LNCaP clone FGC (cell line): ENCODE measurements at regions not wholly inside any gene's neighbourhood (a gene's known extent, or its start where the extent isn't known, plus 50 kb on each side); places are given as distances from the start of the nearest gene placed in this dataset.
"Not testable (repeated sequence)": the region's sequence is repeated elsewhere in the genome, so short reads cannot be mapped to it uniquely, and the experiment has no call there.

ENCODE experiments used
- DNase-seq: peaks from one replicate; pipeline ENCODE4 v3.0.0-alpha.2; 2011; ENCODE audit warnings: low read depth
- H3K4me3 ChIP-seq: 2 replicates; pipeline ENCODE4 v1.5.1; 2011; ENCODE audit warnings: mild to moderate bottlenecking, low read depth, low read length, control low read depth
- TF ChIP-seq, protein P1 (sequence below): IDR thresholded peaks from 2 replicates; pipeline ENCODE4 v1.5.1; 2012; ENCODE audit warnings: mild to moderate bottlenecking; ENCODE audit not compliant: control insufficient read depth, insufficient read depth; ENCODE audit errors: extremely low read depth

DNA sequence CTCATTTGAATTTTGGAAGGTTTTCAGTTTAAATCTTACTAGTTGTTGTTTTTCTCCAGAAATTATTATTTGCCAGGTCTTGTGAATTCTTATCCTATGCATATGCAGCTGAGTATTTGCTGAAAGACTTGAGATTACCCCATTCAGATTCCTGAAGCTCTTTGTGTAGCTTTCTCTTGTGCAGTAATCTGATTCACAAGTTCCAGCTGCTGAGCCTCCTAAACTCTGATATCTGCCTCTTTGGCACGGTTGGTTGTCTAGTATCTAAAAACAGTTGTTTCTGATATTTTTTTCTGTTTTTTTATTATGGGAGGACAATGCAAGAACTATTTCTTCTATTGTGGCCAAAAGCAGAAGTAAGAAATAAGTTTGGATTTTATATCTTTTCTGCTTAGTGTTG is 863.9 kb upstream of the MANEA start:
- TF ChIP-seq, protein P1, sequence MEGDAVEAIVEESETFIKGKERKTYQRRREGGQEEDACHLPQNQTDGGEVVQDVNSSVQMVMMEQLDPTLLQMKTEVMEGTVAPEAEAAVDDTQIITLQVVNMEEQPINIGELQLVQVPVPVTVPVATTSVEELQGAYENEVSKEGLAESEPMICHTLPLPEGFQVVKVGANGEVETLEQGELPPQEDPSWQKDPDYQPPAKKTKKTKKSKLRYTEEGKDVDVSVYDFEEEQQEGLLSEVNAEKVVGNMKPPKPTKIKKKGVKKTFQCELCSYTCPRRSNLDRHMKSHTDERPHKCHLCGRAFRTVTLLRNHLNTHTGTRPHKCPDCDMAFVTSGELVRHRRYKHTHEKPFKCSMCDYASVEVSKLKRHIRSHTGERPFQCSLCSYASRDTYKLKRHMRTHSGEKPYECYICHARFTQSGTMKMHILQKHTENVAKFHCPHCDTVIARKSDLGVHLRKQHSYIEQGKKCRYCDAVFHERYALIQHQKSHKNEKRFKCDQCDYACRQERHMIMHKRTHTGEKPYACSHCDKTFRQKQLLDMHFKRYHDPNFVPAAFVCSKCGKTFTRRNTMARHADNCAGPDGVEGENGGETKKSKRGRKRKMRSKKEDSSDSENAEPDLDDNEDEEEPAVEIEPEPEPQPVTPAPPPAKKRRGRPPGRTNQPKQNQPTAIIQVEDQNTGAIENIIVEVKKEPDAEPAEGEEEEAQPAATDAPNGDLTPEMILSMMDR = no peak
- H3K4me3 ChIP-seq = no peak overlapping the region
- no peak for DNase-seq

DNA sequence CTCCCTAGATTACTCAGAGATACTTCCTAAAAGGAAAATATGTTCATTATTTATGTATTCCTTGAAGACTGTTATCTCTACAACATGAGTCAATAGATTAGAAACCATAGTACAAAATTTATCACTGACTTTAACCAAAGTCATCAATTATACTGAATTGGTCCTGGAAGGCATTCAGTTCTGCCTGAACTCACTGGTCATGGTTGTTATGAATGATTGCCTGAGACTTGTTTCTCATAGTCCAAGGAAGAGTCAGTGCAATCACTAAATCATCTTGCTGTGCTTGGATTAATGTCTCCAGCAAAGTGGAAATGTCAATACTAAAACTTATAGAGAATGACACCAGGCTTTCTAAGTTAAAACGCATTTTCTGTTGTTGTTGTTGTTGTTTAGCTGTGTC is 878.6 kb upstream of the MANEA start:
- no peak for DNase-seq
- TF ChIP-seq, protein P1 = no peak
- H3K4me3 ChIP-seq = no peak overlapping the region

DNA sequence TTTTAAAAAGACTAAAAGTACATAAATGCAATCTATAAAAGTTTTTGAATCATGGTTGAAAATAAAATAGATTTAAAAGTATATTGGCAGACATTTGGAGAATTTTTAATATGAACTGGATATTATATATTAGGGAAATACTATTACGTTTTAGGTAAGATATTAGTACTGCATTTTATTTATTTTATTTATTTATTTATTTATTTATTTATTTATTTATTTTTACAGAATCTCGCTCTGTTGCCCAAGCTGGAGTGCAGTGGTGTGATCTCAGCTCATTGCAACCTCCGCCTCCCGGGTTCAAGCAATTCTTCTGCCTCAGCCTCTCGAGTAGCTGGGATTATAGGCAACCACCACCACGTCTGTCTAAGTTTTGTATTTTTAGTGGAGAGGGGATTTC is 890.1 kb upstream of the MANEA start:
- DNase-seq, H3K4me3 ChIP-seq: not testable (repeated sequence)

DNA sequence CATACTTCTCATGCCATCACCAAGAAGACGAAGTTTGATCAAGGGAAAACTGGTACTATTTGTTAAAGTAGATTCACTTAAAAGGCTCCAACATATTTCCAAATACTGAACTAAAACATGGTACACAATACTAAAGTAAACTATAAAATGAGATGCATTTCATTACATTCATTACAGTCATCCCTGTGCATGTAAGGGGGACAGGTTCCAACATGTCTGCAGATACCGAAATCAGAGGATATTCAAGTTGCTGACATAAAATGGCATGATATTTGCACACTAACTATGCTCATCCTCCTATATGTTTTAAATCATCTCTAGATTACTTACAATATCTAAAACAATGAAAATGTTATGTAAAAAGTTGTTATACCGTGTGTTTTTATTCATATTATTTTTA is 893.9 kb upstream of the MANEA start:
- no peak for DNase-seq
- H3K4me3 ChIP-seq = no peak overlapping the region
- TF ChIP-seq, protein P1 = no peak

DNA sequence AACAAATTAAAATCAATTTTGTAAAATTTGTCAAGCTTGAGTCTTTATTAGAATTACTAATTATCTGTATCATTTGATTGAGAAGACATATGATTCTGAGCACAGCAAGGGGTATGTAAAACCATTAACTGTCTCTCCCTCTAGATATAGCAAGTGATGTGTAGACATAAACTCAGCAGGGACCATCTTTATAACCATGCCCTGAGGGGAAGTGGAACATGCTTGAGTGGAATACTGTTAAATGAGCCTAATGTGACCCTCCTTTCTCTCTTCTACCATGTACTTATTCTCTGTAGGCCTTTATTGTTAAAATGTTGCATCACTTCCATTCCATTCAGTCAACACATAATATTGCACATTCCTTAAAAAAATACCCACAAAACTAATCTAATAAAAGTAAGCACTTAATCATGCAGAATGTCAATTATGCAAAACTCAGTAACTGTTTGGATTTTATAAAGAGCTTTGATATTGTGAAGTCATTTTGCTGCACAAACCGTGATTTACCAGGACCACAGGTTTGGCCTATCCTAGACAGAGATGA is 896.6 kb upstream of the MANEA start:
- DNase-seq = no peak
- TF ChIP-seq, protein P1 = no peak

DNA sequence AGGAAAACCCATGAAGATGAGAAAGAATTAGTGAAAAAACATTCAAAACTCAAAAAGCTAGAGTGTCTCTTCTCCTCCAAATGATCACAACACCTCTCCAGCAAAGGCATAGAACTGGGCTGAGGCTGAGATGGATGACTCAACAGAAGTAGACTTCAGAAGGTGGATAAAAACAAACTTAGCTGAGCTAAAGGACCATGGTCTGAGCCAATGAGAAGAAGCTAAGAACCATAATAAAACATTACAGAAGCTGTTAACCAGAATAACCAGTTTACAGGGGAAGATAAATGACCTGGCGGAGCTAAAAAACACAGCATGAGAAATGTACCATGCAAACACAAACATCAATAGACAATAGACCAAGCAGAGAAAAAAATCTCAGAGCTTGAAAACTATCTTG is 904.1 kb upstream of the MANEA start:
- TF ChIP-seq, protein P1 = no peak
- no peak overlapping the region for H3K4me3 ChIP-seq
- DNase-seq = no peak

More for the DNA sequence above, 896.6 kb upstream of the MANEA start:
- H3K4me3 ChIP-seq = no peak overlapping the region

DNA sequence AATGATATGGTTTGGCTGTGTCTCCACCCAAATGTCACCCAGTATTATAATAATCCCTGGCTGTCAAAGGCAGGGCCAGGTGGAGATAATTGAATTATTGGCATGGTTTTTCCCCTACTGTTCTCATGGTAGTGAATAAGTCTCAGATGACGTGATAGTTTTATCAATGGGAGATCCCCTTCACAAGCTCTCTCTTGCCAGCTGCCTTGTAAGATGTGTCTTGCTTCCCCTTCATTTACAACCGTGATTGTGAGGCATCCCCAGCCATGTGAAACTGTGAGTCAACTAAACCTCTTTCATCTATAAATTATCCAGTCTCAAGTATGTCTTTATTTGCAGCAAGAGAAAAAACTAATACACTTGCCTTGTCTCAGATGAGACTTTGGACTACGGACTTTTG is 907.3 kb upstream of the MANEA start:
- DNase-seq = no peak
- TF ChIP-seq, protein P1 = no peak
- no peak overlapping the region for H3K4me3 ChIP-seq

DNA sequence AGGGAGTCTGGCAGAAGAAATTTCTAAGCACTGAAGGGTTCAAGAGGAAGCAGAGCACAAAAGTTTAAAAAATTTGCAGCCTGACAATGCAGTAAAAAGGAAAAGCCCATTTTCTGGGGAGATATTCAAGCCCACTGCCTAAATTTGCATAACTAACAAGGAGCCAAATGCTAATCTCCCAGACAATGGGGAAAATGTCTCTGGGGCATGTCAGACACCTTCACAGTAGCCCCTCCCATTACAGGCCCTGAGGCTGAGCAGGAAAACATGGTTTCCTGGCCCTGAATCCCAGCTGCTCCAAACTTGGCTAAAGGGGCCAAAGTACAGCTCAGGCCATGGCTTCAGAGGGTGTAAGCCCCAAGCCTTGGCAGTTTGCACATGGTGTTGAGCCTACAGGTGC is 908.5 kb upstream of the MANEA start:
- H3K4me3 ChIP-seq = no peak overlapping the region
- DNase-seq = no peak
- TF ChIP-seq, protein P1 = no peak
